HG03432 (cell line): ENCODE measurements at regions not wholly inside any gene's neighbourhood (a gene's known extent, or its start where the extent isn't known, plus 50 kb on each side); places are given as distances from the start of the nearest gene placed in this dataset.

Experiments
- ATAC-seq: cut with Tn5 transposase; IDR thresholded peaks from one replicate; pipeline ENCODE4 v1.9.1; 2021; ENCODE audit warnings: mild to moderate bottlenecking, moderate library complexity; ENCODE audit not compliant: unreplicated experiment

GRCh38 chr12:97408363-97408762 lies 54.2 kb upstream of the RMST start:
- no peak for ATAC-seq

GRCh38 chr12:97411341-97411740 lies 51.3 kb upstream of the RMST start:
- ATAC-seq: no peak
